GM19395 (cell line): ENCODE measurements at regions not wholly inside any gene's neighbourhood (a gene's known extent, or its start where the extent isn't known, plus 50 kb on each side); places are given as distances from the start of the nearest gene placed in this dataset.
"Not testable (repeated sequence)": the region's sequence is repeated elsewhere in the genome, so short reads cannot be mapped to it uniquely, and the experiment has no call there.

Experiments
- ATAC-seq: cut with Tn5 transposase; IDR thresholded peaks from one replicate; pipeline ENCODE4 v1.9.1; 2021; ENCODE audit warnings: mild to moderate bottlenecking, moderate library complexity; ENCODE audit not compliant: unreplicated experiment

DNA sequence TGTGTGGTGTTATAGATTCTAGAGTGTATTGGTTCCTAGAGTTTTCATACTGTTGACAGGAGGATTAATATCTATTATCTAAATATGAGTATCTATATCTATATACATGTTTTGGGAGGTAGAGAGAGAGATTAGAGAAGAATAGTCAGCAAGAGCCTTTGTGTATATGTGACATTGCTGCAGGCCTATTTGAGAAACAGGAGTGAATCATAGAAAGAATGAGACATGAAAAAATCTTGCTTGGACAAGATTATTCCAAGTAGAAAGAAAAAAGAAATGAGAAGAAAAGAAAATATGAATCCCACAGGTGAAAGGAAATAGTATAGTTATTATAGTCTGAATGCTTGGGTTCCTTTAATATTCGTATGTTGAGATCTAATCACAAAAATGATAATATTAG is 720.4 kb downstream of the RERGL start:
- ATAC-seq = no peak

DNA sequence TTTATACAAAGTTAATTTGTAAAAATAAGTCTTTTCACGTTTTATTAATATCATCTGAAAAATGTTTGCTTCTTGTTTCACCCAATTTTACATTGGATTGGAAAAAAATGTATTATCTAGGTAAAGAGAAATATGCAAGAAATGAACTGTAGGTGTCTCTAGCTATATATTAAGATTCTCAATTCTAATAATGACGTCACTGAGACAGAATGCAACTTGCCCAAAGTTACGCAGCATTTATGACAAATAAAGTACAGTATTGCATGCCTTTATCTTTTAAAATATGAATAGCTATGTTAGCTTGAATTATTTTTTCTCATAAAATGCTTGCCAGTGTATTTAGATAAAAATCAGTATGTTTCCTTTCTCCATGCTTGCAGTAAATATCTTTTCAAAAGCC is 728.8 kb downstream of the RERGL start:
- ATAC-seq = no peak

DNA sequence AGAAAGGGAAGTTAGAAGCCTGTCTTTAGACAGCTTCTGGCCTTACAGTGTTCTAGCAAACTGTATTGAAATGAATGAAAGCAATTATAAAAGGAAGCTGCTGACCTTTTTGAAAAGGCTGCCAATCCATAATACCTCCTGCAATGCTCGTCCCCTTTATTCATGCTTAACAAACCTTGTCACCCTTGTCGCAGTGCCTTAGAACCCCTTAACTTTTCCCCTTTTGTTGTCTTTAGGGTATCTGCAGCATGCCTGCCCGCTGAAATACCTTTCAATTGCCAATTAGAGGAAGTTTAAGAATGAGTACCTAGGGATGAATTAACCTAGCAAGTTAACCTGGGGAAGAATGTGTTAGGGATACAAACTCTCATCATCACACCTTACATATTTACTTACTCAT is 731.2 kb downstream of the RERGL start:
- ATAC-seq = no peak

DNA sequence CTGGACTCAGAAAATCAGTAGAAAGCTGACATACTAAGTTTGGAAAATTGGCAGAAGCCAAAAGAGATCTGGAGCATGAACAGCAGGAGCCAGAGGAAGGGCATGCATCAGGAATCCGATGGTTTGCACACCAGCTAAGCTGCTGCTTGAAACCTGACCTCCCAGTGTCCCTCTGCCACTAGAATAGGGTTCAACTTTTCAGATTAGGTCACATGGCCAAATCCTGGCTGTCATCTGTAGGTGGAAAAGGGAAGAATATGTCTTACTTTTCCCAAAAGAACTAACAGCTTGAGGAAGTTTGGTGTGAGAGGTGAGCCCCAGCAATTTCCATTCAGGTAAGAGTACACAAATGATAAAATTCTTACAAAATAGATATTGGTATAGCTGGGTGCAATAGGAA is 732.6 kb downstream of the RERGL start:
- no peak for ATAC-seq

DNA sequence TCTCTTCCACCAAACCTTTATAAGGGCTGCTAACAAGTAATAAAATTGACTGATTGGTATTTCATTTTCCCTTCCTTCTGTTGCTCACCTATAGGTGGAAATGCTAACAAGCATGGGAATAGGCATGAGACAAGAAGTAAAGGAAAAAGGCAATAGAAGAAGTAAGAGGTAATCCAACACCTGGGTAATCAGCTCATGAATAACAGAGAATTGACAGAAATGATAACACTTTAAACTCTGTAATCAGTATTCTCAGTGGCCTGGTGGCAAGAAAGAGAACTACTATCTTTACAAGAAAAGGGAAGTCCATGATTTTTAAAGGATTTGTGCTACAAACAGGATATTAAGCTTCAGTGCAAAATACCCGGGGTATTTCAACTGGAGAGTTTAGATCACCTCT is 737.8 kb downstream of the RERGL start:
- no peak for ATAC-seq

DNA sequence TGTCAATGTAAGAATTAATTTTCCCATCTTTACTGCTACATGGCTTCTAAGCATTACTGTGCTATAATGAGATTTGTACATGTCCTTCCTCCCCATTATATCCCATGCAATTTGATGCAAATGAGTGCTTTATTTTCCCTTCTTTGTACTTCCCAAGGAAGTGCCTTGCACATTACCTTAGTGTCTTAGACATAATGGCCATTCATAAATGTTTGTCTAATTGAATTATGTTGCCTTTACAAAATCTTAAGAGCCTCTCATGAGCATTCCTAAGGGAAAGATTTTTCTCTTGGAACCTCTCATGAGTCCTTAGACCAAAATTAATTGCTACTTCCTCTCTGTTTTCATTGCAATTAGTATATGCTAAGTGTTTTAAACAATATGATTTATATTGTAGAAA is 741.7 kb downstream of the RERGL start:
- ATAC-seq = no peak

DNA sequence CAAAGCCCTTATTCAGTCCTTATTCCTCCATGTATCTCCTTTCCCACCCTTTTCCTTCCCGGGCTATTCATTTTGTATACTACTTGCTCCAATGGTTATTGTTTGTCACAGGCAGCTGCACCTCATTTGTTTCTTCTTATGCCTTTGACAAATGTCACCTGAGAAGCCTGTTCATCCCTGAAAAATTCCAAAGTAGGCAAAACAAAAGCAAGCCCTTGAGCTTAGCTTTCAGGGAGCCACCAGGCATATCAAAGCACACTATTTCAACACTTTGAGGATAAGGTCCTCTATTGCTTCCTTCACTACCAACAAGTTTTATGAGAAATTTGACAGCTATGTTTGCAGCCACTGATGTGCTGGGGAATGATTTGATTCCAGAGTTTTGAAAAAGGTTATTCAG is 738.7 kb upstream of the LMO3 start:
- ATAC-seq = no peak

DNA sequence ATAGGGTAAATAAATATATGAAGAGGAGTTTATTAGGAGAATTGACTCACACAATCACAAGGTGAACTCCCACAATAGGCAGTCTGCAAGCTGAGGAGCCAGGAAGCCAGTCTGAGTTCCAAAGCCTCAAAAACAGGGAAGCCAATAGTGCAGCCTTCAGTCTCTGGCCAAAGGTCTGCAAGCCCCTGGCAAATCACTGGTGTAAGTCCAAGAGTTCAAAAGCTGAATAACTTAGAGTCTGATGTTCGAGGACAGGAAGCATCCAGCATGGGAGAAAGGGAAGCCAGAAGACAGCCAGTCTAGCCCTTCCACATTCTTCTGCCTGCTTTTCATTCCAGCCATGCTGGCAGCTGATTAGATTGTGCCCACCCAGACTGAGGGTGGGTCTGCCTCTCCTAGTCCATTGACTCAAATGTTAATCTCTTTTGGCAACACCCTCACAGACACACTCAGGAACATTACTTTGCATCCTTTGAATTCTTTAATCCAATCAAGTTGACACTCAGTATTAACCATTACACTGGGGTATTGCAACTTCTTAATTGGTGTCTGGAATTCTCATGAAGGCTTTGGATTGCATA is 736.5 kb upstream of the LMO3 start:
- ATAC-seq = no peak

DNA sequence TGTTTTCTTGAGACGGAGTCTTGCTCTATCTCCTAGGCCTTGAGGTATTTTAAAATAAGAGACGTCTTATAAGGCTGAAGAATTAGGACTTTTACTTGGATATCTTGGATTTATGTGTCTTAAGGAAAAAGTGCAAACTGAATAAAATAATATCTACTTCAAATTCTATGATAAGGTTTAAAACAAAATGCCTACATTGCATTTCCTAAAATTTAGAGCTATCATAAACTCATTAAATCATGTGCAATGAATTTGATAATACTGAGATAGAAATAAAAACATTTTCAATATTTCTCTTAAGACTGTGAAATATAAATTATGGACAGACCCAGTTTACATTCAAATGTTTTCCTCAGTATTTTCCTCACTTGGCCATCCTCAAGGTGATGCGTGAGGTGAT is 729.5 kb upstream of the LMO3 start:
- ATAC-seq = no peak

DNA sequence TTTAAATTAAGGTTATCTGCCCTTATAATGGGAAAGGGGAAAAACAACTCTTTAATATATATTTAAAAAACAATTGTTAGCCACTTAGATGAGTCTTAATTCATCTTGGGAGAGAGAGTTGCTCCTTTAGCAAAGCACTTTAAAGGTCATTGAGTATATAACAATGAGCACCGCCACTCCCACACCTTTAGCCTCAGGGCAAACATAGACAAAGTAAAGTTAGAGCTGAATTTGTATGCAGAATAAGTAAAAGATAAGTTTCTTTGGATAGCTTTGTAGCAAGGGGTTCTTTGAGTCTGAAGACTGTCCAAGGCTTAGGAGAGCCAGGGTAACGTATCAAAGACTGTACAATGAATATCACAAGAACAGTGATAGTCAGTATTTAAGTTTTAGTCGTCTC is 728.8 kb upstream of the LMO3 start:
- no peak for ATAC-seq

DNA sequence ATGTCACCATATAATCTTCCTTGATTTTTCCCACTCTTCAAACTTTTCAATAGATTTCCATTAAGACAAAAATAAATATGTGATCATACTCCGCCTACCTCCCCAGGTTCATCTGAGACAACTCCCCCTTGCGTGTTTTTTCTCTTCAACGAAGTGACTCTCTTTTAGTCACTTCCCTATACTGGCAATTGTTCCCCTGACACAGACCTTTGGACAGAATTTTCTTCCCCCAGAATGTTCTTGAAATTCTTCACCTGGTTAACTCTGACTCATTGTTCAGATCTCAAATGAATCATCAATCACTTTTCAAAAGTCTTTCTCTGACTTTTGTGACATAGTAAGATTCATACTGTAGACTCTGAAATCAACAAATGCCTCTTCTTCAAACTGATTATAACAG is 727.3 kb upstream of the LMO3 start:
- no peak for ATAC-seq

DNA sequence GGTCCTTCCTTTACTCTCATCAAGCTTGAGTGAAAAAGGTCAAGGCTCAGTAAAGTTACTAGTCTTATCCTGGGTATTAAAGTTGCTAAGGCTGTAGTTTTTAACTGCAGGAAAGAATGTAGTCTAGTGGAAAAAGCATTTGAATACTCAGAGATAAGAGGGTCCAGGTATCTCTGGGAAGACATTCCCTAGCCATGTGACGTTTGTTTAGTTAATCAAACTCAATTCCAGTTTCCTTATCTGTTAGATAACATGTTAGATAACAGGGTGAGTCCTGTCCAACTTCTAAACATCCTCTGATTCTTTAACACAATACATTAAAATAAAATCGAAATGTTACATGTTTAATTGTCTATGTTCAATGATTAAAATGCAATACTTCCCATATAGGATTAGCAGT is 720.7 kb upstream of the LMO3 start:
- ATAC-seq = no peak

DNA sequence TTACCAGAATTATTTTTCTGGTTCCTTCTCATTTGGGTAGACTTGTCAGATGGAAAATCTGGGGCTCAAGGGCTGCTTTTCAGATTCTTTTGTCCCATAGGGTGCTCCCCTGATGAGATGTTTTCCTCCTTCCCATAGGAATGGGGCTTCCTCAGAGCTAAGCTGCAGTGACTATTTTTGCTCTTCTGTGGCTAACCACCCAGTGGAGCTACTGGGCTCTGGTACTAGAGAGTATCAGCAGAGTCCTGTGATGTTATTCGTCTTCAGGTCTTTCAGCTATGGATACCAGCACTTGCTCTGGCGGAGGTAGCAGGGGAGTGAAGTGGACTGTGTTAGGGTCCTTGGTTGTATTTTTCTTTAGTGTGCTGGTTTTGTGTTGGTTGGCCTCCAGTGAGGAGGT is 716.1 kb upstream of the LMO3 start:
- no peak for ATAC-seq

DNA sequence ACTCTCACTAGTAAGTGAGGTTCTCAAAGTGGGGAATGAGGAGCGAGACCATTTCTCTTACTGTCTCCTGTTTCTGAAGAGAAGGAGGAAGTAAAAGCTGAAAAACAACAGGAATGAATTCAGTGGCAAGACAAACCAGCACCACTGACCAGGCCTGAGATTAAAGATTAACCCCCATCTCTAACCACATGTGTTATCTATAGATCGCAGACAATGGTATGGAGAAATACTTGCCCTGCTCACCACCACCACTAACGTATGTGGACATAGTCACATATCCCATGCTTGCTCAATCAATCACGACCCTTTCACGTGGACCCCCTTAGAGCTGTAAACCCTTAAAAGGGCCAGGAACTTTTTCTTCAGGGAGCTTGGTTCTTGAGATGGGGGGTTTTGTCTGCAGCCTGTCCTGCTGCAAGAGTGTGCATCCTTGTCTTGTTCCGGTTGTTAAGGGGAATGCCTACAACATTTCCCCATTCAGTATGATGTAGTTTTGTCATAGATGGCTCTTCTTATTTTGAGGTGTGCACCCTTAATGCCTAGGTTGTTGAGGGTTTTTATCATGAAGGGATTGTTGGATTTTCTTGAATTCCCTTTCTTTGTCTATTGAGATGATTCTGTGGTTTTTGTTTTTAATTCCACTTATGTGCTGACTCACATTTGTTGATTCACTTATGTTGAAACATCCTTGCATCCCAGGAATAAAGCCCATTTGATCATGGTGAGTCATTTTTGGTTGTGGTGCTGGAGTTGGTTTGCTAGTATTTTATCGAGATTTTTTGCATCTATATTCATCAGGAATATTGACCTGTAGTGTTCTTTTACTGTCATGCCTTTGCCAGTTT is 698.8 kb upstream of the LMO3 start:
- ATAC-seq = no peak

DNA sequence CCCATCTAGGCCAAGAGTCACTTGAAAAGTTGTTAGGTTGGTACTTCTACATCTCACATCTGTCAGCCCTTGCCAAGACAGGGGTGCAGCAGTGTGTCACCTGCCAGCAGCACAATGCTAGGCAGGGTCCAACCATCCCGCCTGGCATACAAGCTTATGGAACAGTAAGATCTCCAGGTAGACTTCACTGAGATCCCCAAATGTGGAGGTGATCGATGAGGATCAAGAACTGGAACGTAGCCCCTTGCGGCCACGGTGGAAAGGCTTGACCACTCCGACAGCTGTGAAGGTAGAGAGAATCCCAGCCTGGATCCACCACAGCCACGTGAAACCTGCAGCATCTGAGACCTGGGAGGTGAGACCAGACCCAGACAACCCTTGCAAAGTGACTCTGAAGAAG is 696.0 kb upstream of the LMO3 start:
- ATAC-seq = no peak

DNA sequence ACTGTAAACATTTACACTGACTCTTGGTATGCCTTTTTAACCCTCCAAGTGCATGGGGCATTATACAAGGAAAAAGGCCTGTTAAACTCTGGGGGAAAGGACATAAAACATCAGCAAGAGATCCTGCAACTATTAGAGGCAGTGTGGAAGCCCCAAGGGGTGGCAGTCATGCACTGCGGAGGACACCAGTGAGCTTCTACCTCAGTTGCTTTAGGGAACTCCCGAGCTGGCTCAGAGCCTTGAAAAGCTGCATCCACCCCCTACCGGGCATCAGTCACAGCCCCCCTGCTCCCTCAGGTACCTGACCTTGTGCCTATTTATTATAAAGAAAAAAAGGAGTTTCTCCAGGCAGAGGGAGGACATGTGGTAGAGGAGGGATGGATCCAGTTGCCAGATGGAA is 695.6 kb upstream of the LMO3 start:
- no peak for ATAC-seq

DNA sequence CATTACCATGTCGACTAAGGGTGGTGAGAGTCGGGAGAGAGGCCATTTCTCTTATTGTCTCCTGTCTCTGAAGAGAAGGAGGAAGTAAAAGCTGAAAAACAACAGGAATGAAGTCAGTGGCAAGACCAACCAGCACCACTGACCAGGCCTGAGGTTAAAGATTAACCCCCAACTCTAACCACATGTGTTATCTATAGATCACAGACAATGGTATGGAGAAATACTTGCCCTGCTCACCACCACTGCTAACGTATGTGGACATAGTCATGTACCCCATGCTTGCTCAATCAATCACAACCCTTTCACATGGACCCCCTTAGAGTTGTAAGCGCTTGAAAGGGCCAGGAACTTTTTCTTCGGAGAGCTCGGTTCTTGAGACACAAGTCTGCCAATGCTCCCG is 690.9 kb upstream of the LMO3 start:
- ATAC-seq = no peak

DNA sequence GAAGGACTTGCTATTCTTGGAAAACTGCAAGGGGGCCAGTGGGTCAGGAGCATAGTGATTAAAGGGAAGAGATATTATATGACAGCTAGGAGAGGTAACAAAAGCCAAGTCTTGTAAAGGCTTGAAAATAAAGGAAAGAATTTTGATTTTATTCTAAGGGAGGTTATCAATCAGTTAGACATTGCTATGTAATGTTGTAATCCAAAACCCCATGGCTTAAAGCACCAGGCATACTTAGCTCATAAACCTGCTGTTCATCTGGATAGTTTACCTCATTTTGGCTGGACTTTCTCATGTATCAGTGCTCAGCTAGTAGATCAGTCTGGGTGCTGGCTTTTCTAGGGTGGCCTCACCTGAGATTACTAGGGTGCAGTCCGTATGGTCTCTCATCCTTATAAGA is 680.9 kb upstream of the LMO3 start:
- ATAC-seq = no peak

DNA sequence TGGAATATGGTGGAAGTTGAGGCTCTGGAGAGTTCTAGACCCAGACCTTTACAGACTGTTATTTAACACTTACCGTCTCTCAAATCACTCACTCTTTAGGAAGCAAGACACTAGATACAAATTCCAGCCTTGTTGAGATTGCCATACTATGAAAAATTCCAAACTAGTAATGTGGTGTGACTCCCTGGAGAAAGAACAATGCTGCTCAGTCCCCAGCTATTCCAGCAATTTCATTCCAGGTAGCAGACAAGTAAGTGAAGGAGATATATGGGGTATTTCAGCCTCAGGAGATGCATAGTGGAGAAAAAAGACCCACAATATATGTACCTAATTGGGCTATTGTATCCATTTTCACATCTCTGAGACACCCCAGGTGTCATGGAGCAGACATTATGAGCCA is 678.9 kb upstream of the LMO3 start:
- no peak for ATAC-seq

DNA sequence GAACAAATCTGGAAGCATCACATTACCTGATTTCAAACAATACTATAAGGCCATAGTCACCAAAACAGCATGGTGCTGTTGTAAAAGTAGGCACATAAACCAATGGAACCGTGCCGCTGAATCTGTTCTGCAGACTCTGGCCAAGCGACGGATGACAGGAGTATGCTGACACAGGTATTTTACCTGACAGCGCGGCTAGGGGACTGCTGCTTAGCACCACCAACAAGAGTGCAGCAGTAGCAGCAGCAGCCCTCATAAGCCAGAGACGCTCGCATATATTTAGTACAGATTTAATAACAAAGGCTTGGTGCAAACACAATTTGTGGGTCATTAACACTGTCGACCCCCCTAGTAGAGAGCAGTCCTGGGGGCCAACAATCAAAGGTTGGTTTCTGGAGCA is 677.6 kb upstream of the LMO3 start:
- ATAC-seq = no peak

DNA sequence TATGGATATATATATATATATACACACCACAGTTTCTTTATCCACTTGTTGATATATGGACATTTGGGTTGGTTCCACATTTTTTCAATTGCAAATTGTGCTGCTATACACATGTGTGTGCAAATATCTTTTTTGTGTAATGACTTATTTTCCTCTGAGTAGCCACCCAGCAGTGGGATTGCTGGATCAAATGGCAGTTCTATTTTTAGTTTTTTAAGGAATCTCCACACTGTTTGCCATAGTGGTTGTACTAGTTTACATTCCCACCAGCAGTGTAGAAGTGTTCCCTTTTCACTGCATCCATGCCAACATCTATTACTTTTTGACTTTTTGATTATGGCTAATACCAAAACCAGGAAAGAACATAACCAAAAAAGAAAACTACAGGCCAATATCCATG is 676.2 kb upstream of the LMO3 start:
- ATAC-seq = not testable (repeated sequence)

DNA sequence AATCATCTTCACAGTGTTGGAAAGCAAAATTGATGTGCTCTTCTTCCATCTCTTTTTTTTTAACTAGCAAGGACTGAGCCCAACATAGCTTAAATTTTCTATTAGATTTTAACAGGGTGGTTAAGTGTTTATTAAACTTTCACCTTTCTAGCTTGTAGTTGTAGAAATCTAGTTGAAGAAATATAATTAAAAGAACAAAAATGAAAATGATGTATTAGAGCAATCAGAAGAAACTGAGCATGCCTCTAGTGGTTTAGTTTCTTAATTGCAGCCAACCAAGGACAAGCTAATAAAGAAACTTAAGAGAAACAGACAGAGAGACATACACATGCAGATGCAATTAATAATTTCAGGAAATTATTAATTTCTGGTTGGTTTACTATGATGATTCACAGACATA is 673.0 kb upstream of the LMO3 start:
- no peak for ATAC-seq

DNA sequence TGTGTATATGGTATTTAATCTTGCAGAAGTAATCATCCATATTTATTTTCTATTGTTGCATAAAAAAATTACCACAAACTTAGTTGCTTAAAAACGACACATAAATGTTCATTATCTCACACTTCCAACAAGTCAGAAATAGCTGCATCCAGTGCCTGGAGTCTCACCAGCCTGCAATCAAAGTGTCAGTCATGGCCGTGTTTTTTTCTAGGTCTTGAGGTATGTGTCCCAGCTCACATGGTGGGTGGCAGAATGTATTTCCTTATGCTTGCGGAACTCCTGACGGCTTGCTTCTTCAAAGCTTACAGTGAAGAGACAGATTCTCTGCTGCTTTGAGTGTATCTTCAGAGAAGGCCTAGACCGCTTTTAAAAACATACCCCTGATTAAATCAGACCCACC is 670.2 kb upstream of the LMO3 start:
- ATAC-seq = no peak
